T-cell (primary cell): ENCODE measurements at regions not wholly inside any gene's neighbourhood (a gene's known extent, or its start where the extent isn't known, plus 50 kb on each side); places are given as distances from the start of the nearest gene placed in this dataset.

Experiments used
- ATAC-seq, 4 experiments: fragments of 200-7000 bp in 3 of 4; fragments of 150-1000 bp in 1 of 4; cut with Tn5 transposase; replicated peaks in 1 of 4; 1 replicate in 3 of 4; 2 replicates in 1 of 4; pipeline ENCODE4 v1.10.0; 2021; ENCODE audit warnings: moderate library complexity in 3 of 4, mild to moderate bottlenecking in 2 of 4, moderate number of reproducible peaks in 1 of 4
- CTCF ChIA-PET, 2 donors: fragments of 300-600 bp; sonication (Branson Sonifier 250); formaldehyde crosslinking; loops; one replicate each; lab custom pipeline; 2022; ENCODE audit warnings: antibody characterized with exemption in 2 of 2; lab: Charles Lee
- POLR2A ChIA-PET, 2 donors: fragments of 300-600 bp; sonication (Branson Sonifier 250); formaldehyde crosslinking; loops; one replicate each; lab custom pipeline; 2022; ENCODE audit warnings: antibody characterized with exemption in 2 of 2; lab: Charles Lee
- DNase-seq, 35 experiments: peaks; one replicate each; pipeline versions ENCODE4 v3.0.0 to v3.0.0-alpha.2; 2013 to 2023
- H3K27ac ChIP-seq: one replicate; pipeline ENCODE4 v1.5.1; 2013; ENCODE audit warnings: low read length
- H3K27me3 ChIP-seq, 2 experiments: replicated peaks in 1 of 2; 1 replicate in 1 of 2; 2 replicates in 1 of 2; pipeline versions ENCODE4 v1.6.1 to v1.7.0; 2013; ENCODE audit warnings: low read length in 1 of 2, mixed read lengths in 1 of 2; ENCODE audit not compliant: control insufficient read depth in 2 of 2, insufficient read depth in 2 of 2; ENCODE audit errors: extremely low read depth in 1 of 2
- H3K36me3 ChIP-seq, 2 donors: 1 replicate in 1 of 2; 2 replicates in 1 of 2; pipeline versions ENCODE4 v1.6.1 to v1.7.0; 2013; ENCODE audit warnings: low read length in 1 of 2; ENCODE audit not compliant: control insufficient read depth in 2 of 2, insufficient read depth in 1 of 2; ENCODE audit errors: extremely low read depth in 1 of 2
- H3K4me1 ChIP-seq, 2 experiments: 1 replicate in 1 of 2; 2 replicates in 1 of 2; pipeline versions ENCODE4 v1.6.1 to v1.7.0; 2013; ENCODE audit warnings: low read length in 2 of 2, mixed read lengths in 1 of 2; ENCODE audit not compliant: insufficient read depth in 2 of 2, control insufficient read depth in 1 of 2; ENCODE audit errors: extremely low read depth in 1 of 2
- H3K4me3 ChIP-seq, 2 donors: 1 replicate in 1 of 2; 2 replicates in 1 of 2; pipeline versions ENCODE4 v1.5.1 to v1.7.0; 2013; ENCODE audit warnings: mild to moderate bottlenecking in 2 of 2, low read length in 1 of 2, moderate library complexity in 1 of 2; ENCODE audit not compliant: control insufficient read depth in 1 of 2; ENCODE audit errors: extremely low read depth in 1 of 2
- H3K9me3 ChIP-seq: 2 replicates; pipeline ENCODE4 v1.7.0; 2013
- H3K27ac Mint-ChIP-seq, 2 donors: one replicate each; pipeline ENCODE4 v1.8.0; 2020 to 2021; ENCODE audit warnings: mild to moderate bottlenecking in 2 of 2, mixed read lengths in 2 of 2
- H3K27me3 Mint-ChIP-seq, 2 donors: one replicate each; pipeline ENCODE4 v1.8.0; 2021 to 2022; ENCODE audit warnings: mixed read lengths in 2 of 2
- H3K36me3 Mint-ChIP-seq: one replicate; pipeline ENCODE4 v1.8.0; 2021; ENCODE audit warnings: mixed read lengths
- H3K4me1 Mint-ChIP-seq, 3 donors: one replicate each; pipeline ENCODE4 v1.8.0; 2020 to 2022; ENCODE audit warnings: mixed read lengths in 3 of 3, mild to moderate bottlenecking in 1 of 3
- H3K4me3 Mint-ChIP-seq, 3 donors: one replicate each; pipeline ENCODE4 v1.8.0; 2020 to 2022; ENCODE audit warnings: mild to moderate bottlenecking in 3 of 3, mixed read lengths in 3 of 3, moderate library complexity in 3 of 3
- H3K9me3 Mint-ChIP-seq, 3 donors: one replicate each; pipeline ENCODE4 v1.8.0; 2020 to 2022; ENCODE audit warnings: mixed read lengths in 3 of 3
- WGBS: methylation state at CpG from one replicate; pipeline ENCODE4 v1.1.5; 2013; ENCODE audit warnings: missing lambda C conversion rate; ENCODE audit not compliant: insufficient coverage; 5-methylcytosine and 5-hydroxymethylcytosine counted together

DNA sequence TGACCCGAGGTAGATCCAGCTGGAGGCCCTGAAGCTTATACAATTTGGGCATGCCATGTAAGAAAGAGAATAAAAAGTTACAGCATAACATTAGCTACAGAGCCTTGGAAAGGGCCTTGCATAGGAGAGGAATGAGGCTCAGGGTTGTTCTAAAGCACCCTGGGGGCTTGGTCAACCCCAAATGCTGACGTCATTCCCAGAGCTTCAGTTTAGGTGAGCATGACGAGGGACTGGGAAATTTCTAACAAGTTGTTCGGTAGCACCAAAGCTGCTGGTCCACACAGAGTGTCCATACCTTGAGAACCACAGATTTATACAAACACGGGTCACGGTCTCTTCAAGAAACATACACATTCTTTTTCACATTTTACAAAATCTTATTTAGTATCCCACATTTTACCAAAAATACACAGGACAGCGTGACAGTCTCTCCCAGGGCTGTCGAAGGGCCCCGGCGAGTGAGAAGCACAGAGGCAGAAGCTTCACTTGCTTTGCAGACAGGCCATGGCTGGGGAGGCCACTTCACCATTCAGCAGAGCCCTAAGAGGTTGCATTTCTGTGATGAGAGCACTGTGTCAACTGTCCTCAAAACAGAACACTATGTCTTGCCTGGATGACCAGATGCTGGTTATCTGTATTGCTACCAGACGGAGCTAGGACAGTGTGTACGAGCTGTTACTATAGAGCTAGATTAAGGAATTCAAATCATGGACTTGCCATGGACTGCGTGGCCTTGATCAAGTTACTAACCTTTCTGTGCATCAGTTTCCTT is 68.2 kb upstream of the ARRDC4 start:
- no peaks in the 10 kb centered on the region for H3K9me3 Mint-ChIP-seq
- H3K27ac Mint-ChIP-seq: no peak overlapping the region
- no peaks in the 10 kb centered on the region for H3K4me1 Mint-ChIP-seq
- H3K4me3 Mint-ChIP-seq: no peak overlapping the region
- Histone ChIP-seq H3K4me1 (no peaks in the 10 kb centered on the region), H3K27me3 (peaks cover 0 to 2% of the 10 kb centered on the region in 2 experiments), H3K27ac (no peak overlapping the region), H3K9me3 (no peaks in the 10 kb centered on the region), H3K36me3 (no peaks in the 10 kb centered on the region), H3K4me3 (no peak overlapping the region)
- no peaks in the 10 kb centered on the region for H3K36me3 Mint-ChIP-seq
- no peak for DNase-seq
- 85% methylated on average over 12 of the region's 13 CpGs for WGBS
- no peak for ATAC-seq
- peaks cover 0 to 11% of the 10 kb centered on the region in 2 donors for H3K27me3 Mint-ChIP-seq
- ChIA-PET POLR2A (interaction anchor here in 1 of 2 donors (0.6 kb wide), 1 partner anchor 37 kb away, joined by 3 read pairs; no protein-coding TSS in a partner anchor), CTCF (interaction anchor here in 1 of 2 donors (0.6 to 0.9 kb wide), 2 partner anchors 16 to 1197 kb away, joined by 3 to 4 read pairs; no protein-coding TSS in a partner anchor)

DNA sequence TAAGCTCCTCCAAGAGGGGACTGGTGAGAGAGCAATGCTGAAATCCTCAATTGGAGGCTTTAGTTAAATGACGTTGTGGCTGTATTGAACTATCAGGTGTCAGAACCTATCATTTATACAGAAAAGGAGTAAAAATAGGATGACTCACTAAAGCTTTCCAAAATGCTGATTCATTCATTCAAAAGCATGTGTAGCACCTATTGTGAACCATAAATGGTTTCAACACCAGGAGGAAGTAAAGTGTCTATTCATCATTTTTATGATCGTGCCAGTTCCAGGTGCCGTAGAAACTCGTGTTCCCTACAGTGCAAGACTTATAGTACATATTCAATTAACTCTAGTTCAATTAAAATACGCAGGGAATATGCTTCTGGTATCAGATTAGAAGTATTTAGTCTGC is 66.5 kb upstream of the ARRDC4 start:
- Mint-ChIP-seq H3K9me3 (no peaks in the 10 kb centered on the region), H3K4me3 (no peak overlapping the region), H3K4me1 (no peaks in the 10 kb centered on the region), H3K27me3 (peaks cover 0 to 11% of the 10 kb centered on the region in 2 donors), H3K27ac (no peak overlapping the region), H3K36me3 (no peaks in the 10 kb centered on the region)
- WGBS: no CpG with 5 or more reads among the region's 5 CpGs
- ATAC-seq (no peak), DNase-seq (no peak)
- no peaks in the 10 kb centered on the region for H3K4me1 ChIP-seq
- H3K27me3 ChIP-seq: peaks cover 0 to 2% of the 10 kb centered on the region in 2 experiments
- ChIA-PET POLR2A (no interaction called here), CTCF (interaction anchor here in 1 of 2 donors (0.5 kb wide), 1 partner anchor 30 kb away, joined by 3 read pairs; no protein-coding TSS in a partner anchor)
- H3K9me3 ChIP-seq: no peaks in the 10 kb centered on the region
- no peak overlapping the region for H3K4me3 ChIP-seq
- H3K27ac ChIP-seq: no peak overlapping the region
- no peaks in the 10 kb centered on the region for H3K36me3 ChIP-seq

DNA sequence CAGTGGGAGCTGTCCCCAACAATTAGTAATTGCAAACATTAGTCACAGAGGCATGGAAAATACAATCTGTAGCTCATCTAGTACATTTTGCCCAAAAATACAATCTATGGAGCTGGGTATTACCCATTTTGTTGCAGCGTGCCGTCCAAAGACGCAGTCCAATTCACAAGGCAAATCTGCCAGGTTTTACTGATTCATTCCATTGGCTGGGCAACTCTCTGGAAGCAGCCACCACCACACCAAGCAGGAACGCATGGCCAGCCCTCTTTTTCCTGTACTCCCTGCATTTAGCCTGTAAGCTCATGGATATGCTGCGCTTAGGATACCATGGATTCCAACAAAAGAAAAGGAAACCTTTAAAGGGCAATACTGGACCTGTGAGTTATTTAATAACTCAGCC is 60.5 kb upstream of the ARRDC4 start:
- ATAC-seq: no peak
- CTCF ChIA-PET: interaction anchor here in 1 of 2 donors (0.5 to 0.9 kb wide), 2 partner anchors 187 to 203 kb away, joined by 3 to 10 read pairs; no protein-coding TSS in a partner anchor
- WGBS: 84% methylated on average over 4 of the region's 5 CpGs

GRCh38 chr15:97902140-97902780 is 58.2 kb upstream of the ARRDC4 start:
- no peak overlapping the region for H3K4me3 Mint-ChIP-seq
- H3K4me3 ChIP-seq: no peak overlapping the region
- peaks cover 29 to 42% of the 10 kb centered on the region in 2 donors for H3K27me3 Mint-ChIP-seq
- peaks cover 0 to 3% of the 10 kb centered on the region in 2 experiments for H3K27me3 ChIP-seq
- H3K4me1 Mint-ChIP-seq: peaks cover 0 to 5% (median 0%) of the 10 kb centered on the region in 3 donors
- WGBS: 68% methylated on average over 8 of the region's 10 CpGs
- CTCF ChIA-PET: interaction anchor here in 1 of 2 donors (1.1 kb wide), 1 partner anchor 275 kb away, joined by 3 read pairs; no protein-coding TSS in a partner anchor
- ATAC-seq: no peak
- H3K27ac ChIP-seq: no peak overlapping the region
- POLR2A ChIA-PET: no interaction called here
- H3K36me3 ChIP-seq: no peaks in the 10 kb centered on the region
- H3K36me3 Mint-ChIP-seq: no peaks in the 10 kb centered on the region
- no peaks in the 10 kb centered on the region for H3K4me1 ChIP-seq
- no peak overlapping the region for H3K27ac Mint-ChIP-seq
- H3K9me3 Mint-ChIP-seq: no peaks in the 10 kb centered on the region
- DNase-seq: no peak
- no peaks in the 10 kb centered on the region for H3K9me3 ChIP-seq

More for the DNA sequence above, 60.5 kb upstream of the ARRDC4 start:
- H3K4me1 Mint-ChIP-seq: peaks cover 0 to 5% (median 0%) of the 10 kb centered on the region in 3 donors
- no peak for DNase-seq
- H3K36me3 Mint-ChIP-seq: no peaks in the 10 kb centered on the region
- H3K27me3 Mint-ChIP-seq: peaks cover 22 to 35% of the 10 kb centered on the region in 2 donors
- no peaks in the 10 kb centered on the region for H3K4me1 ChIP-seq
- POLR2A ChIA-PET: no interaction called here
- no peak overlapping the region for H3K27ac ChIP-seq
- no peaks in the 10 kb centered on the region for H3K9me3 Mint-ChIP-seq
- no peaks in the 10 kb centered on the region for H3K9me3 ChIP-seq
- no peak overlapping the region for H3K27ac Mint-ChIP-seq
- no peak overlapping the region for H3K4me3 ChIP-seq
- H3K27me3 ChIP-seq: peaks cover 0 to 3% of the 10 kb centered on the region in 2 experiments
- H3K4me3 Mint-ChIP-seq: no peak overlapping the region
- no peaks in the 10 kb centered on the region for H3K36me3 ChIP-seq

DNA sequence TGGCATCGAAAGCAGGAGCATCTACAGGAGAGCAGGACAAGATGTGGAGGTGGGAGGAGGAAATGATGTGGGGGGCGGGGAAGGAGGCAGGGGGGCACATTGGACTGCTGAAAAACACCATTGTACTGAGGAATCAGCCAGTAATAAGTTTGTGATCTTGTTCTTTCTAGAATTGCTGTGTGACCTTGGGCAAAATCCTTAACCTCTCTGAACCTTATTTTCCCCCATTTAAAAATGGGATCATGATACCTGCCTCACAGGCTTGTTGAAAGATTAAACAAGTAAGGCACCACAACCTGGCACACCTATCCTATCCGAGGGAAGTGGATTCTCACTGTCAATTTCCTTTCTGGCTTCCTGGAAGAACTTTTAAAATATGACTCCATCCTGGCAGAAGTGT is 56.9 kb upstream of the ARRDC4 start:
- Histone ChIP-seq H3K36me3 (no peaks in the 10 kb centered on the region), H3K4me3 (no peak overlapping the region), H3K27ac (no peak overlapping the region), H3K4me1 (no peaks in the 10 kb centered on the region), H3K9me3 (no peaks in the 10 kb centered on the region), H3K27me3 (peaks cover 0 to 3% of the 10 kb centered on the region in 2 experiments)
- H3K27ac Mint-ChIP-seq: no peak overlapping the region
- peaks cover 0 to 5% (median 0%) of the 10 kb centered on the region in 3 donors for H3K4me1 Mint-ChIP-seq
- WGBS: 83% methylated on average over 1 of the region's 3 CpGs
- ChIA-PET CTCF (interaction anchor here in 1 of 2 donors (2.5 kb wide), 1 partner anchor 274 kb away, joined by 9 read pairs; no protein-coding TSS in a partner anchor), POLR2A (no interaction called here)
- H3K4me3 Mint-ChIP-seq: no peak overlapping the region
- no peak for ATAC-seq
- peaks cover 29 to 42% of the 10 kb centered on the region in 2 donors for H3K27me3 Mint-ChIP-seq
- H3K36me3 Mint-ChIP-seq: no peaks in the 10 kb centered on the region
- H3K9me3 Mint-ChIP-seq: no peaks in the 10 kb centered on the region
- no peak for DNase-seq

- Histone ChIP-seq H3K36me3 (no peaks in the 10 kb centered on the region), H3K27me3 (peaks cover 0 to 3% of the 10 kb centered on the region in 2 experiments), H3K4me3 (peak overlapping the region in 1 of 2 donors; percentile 10), H3K4me1 (no peaks in the 10 kb centered on the region), H3K9me3 (no peaks in the 10 kb centered on the region), H3K27ac (no peak overlapping the region)
- Mint-ChIP-seq H3K36me3 (no peaks in the 10 kb centered on the region), H3K27me3 (peaks cover 29 to 42% of the 10 kb centered on the region in 2 donors), H3K4me1 (peaks cover 0 to 5% (median 0%) of the 10 kb centered on the region in 3 donors), H3K9me3 (no peaks in the 10 kb centered on the region), H3K27ac (no peak overlapping the region), H3K4me3 (no peak overlapping the region)
- ATAC-seq (no peak), DNase-seq (peak in 7 of 35 experiments; percentile 1 to 9 (median 6))
- ChIA-PET POLR2A (no interaction called here), CTCF (interaction anchor here in 1 of 2 donors (2.5 kb wide), 1 partner anchor 274 kb away, joined by 9 read pairs; no protein-coding TSS in a partner anchor)
- 5% methylated on average over 21 of the region's 26 CpGs for WGBS
These were observed 56.4 kb upstream of the ARRDC4 start for GRCh38 chr15:97903971-97904572.
